ENCODE measurements at regions not wholly inside any gene's neighbourhood (a gene's known extent, or its start where the extent isn't known, plus 50 kb on each side); places are given as distances from the start of the nearest gene placed in this dataset.

- no peaks in the 10 kb centered on the region for H4K20me1 ChIP-seq (ENCODE audit: insufficient read depth)
- peak overlapping the region; percentile 89 for H3K27ac ChIP-seq (ENCODE audit: low read length)
- H3F3A ChIP-seq (ENCODE audit: insufficient read depth, low read length, poor library complexity, severe bottlenecking) = peaks cover 14% of the 10 kb centered on the region
- H3K27me3 ChIP-seq (ENCODE audit: insufficient read depth, low read depth, low read length) = peaks cover 3% of the 10 kb centered on the region
- H3K4me2 ChIP-seq (ENCODE audit: low read length) = peak overlapping the region; percentile 91
- H3K9me3 ChIP-seq (ENCODE audit: low read length) = no peaks in the 10 kb centered on the region
- no peaks in the 10 kb centered on the region for H3K79me2 ChIP-seq (replicated peaks; ENCODE audit: insufficient read depth, low read length)
- no peaks in the 10 kb centered on the region for H3K36me3 ChIP-seq (ENCODE audit: insufficient read depth, low read length)
- TF ChIP-seq EP300 (conservative IDR thresholded peaks at IDR 0.05; ENCODE audit: poor library complexity, severe bottlenecking) (peak; percentile 79), EZH2 (IDR thresholded peaks at IDR 0.05; ENCODE audit: borderline replicate concordance, insufficient read depth, low read length, poor library complexity, severe bottlenecking) (no peak), SMC3 (conservative IDR thresholded peaks at IDR 0.05; ENCODE audit: poor library complexity) (peak; percentile 41), MXI1 (conservative IDR thresholded peaks at IDR 0.05; ENCODE audit: poor library complexity, severe bottlenecking) (peak; percentile 81), TAF1 (IDR thresholded peaks at IDR 0.05; ENCODE audit: low read depth) (no peak), CTCF (IDR thresholded peaks at IDR 0.05; ENCODE audit: poor library complexity, severe bottlenecking) (peak; percentile 39), RAD21 (conservative IDR thresholded peaks at IDR 0.05) (peak; percentile 43), POLR2AphosphoS5 (IDR thresholded peaks at IDR 0.05) (peak; percentile 76), REST (IDR thresholded peaks at IDR 0.05; ENCODE audit: borderline replicate concordance) (peak; percentile 44)
- no peaks in the 10 kb centered on the region for H3K9me2 ChIP-seq (ENCODE audit: insufficient read depth, low read length)
- H2AFZ ChIP-seq (ENCODE audit: low read depth, low read length) = peak overlapping the region; percentile 62
- H3K4me3 ChIP-seq (ENCODE audit: low read length) = peak overlapping the region; percentile 74
- peak overlapping the region; percentile 82 for H3K9ac ChIP-seq (ENCODE audit: low read length)
Observed at GRCh38 chr6:166008441-166009369, 158.9 kb downstream of the TBXT start.

GRCh38 chr6:166007349-166008263 lies 160.0 kb downstream of the TBXT start:
- Histone ChIP-seq H3K4me2 (ENCODE audit: low read length) (peak overlapping the region; percentile 85), H3K9me2 (ENCODE audit: insufficient read depth, low read length) (no peaks in the 10 kb centered on the region), H3K9me3 (ENCODE audit: low read length) (no peaks in the 10 kb centered on the region), H3K36me3 (ENCODE audit: insufficient read depth, low read length) (no peaks in the 10 kb centered on the region), H2AFZ (ENCODE audit: low read depth, low read length) (peak overlapping the region; percentile 62), H3K79me2 (replicated peaks; ENCODE audit: insufficient read depth, low read length) (no peaks in the 10 kb centered on the region), H3F3A (ENCODE audit: insufficient read depth, low read length, poor library complexity, severe bottlenecking) (peaks cover 14% of the 10 kb centered on the region), H3K27me3 (ENCODE audit: insufficient read depth, low read depth, low read length) (peaks cover 3% of the 10 kb centered on the region), H3K27ac (ENCODE audit: low read length) (peak overlapping the region; percentile 99), H3K4me3 (ENCODE audit: low read length) (peak overlapping the region; percentile 74), H4K20me1 (ENCODE audit: insufficient read depth) (no peaks in the 10 kb centered on the region), H3K9ac (ENCODE audit: low read length) (peak overlapping the region; percentile 86)
- no peak for TF ChIP-seq CTCF (IDR thresholded peaks at IDR 0.05; ENCODE audit: poor library complexity, severe bottlenecking)
- TF ChIP-seq RAD21 (conservative IDR thresholded peaks at IDR 0.05) = no peak
- no peak for TF ChIP-seq POLR2AphosphoS5 (IDR thresholded peaks at IDR 0.05)
- no peak for TF ChIP-seq SMC3 (conservative IDR thresholded peaks at IDR 0.05; ENCODE audit: poor library complexity)
- TF ChIP-seq EZH2 (IDR thresholded peaks at IDR 0.05; ENCODE audit: borderline replicate concordance, insufficient read depth, low read length, poor library complexity, severe bottlenecking) = no peak
- TF ChIP-seq MXI1 (conservative IDR thresholded peaks at IDR 0.05; ENCODE audit: poor library complexity, severe bottlenecking) = no peak
- TF ChIP-seq TAF1 (IDR thresholded peaks at IDR 0.05; ENCODE audit: low read depth) = no peak

All from neural cell (in vitro differentiated cells).